Astrocyte (in vitro differentiated cells and primary cell): ENCODE measurements at regions not wholly inside any gene's neighbourhood (a gene's known extent, or its start where the extent isn't known, plus 50 kb on each side); places are given as distances from the start of the nearest gene placed in this dataset.

Source experiments
- EZH2 ChIP-seq: IDR thresholded peaks from 2 replicates; pipeline ENCODE4 v1.6.1; 2012; ENCODE audit warnings: mild to moderate bottlenecking, low read length, inconsistent platforms; ENCODE audit not compliant: insufficient read depth
- TF ChIP-seq, protein P1 (sequence below): IDR thresholded peaks from 2 replicates; pipeline ENCODE4 v1.5.1; 2011; ENCODE audit warnings: low read depth, mild to moderate bottlenecking, inconsistent platforms, low read length, moderate library complexity; ENCODE audit not compliant: insufficient read depth

DNA sequence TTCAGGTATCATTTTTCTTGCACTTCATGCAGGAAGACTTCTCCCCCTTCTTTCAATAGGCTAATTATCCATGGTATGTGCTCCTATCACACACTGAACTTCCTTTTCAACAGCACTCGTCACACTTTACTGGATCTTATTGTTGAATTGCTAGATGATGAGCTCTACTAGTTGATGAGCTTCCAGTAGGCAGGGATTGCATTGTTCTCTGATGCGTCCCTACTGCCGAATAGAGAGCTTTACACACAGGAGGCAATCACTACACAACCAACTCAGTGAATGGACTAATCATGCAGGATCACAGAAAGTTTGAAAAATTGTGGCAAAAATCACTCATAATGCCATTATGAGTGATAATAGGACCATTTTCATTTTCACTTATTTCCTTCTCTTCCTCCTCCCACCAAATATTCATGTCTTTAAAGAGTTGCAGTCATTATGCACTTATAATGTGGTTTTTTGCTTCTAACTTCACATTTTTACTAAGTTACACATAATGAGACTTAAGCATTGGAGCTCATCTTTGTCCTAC, 128.1 kb upstream of the ZNF648 start:
- TF ChIP-seq EZH2 = no peak
- TF ChIP-seq, protein P1, sequence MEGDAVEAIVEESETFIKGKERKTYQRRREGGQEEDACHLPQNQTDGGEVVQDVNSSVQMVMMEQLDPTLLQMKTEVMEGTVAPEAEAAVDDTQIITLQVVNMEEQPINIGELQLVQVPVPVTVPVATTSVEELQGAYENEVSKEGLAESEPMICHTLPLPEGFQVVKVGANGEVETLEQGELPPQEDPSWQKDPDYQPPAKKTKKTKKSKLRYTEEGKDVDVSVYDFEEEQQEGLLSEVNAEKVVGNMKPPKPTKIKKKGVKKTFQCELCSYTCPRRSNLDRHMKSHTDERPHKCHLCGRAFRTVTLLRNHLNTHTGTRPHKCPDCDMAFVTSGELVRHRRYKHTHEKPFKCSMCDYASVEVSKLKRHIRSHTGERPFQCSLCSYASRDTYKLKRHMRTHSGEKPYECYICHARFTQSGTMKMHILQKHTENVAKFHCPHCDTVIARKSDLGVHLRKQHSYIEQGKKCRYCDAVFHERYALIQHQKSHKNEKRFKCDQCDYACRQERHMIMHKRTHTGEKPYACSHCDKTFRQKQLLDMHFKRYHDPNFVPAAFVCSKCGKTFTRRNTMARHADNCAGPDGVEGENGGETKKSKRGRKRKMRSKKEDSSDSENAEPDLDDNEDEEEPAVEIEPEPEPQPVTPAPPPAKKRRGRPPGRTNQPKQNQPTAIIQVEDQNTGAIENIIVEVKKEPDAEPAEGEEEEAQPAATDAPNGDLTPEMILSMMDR = no peak
